ENCODE measurements at regions not wholly inside any gene's neighbourhood (a gene's known extent, or its start where the extent isn't known, plus 50 kb on each side); places are given as distances from the start of the nearest gene placed in this dataset.

DNA sequence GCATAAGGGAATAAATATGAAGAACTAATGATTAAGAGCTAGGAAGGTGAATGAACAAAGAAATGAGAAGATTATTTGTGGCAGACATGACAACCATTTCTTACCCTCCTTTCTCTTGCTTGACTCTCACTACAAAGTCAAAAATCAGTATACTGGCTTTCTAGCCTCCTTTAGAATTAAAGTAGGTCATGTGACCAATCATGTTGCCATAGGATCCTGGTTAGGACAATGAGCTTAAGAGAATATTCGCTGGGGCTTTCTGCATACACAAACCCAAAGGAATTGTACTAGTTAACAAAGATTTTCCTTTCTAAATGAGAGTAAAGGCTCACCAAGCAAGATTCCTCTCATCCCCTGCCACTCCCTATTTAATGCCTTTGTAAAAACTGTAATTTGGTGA, 76.0 kb upstream of the ID4 start:
- peaks cover 0 to 7% (median 0%) of the 10 kb centered on the region in 4 donors for H3K4me1 ChIP-seq
- no peaks in the 10 kb centered on the region for H3K36me3 ChIP-seq
- 100% methylated on average over 1 of the region's 1 CpG for WGBS
- intact Hi-C loops (cut with DNase I): no loop called here
- H3K9me3 ChIP-seq: no peaks in the 10 kb centered on the region
- H3K27me3 ChIP-seq: no peaks in the 10 kb centered on the region
- no peak for TF ChIP-seq EP300 (IDR thresholded peaks at IDR 0.05)
- no peak overlapping the region for H3K4me3 ChIP-seq
- no peak overlapping the region for H3K27ac ChIP-seq (replicated peaks in 1 of 4)
- no peak for DNase-seq (ENCODE audit: extremely low spot score)

DNA sequence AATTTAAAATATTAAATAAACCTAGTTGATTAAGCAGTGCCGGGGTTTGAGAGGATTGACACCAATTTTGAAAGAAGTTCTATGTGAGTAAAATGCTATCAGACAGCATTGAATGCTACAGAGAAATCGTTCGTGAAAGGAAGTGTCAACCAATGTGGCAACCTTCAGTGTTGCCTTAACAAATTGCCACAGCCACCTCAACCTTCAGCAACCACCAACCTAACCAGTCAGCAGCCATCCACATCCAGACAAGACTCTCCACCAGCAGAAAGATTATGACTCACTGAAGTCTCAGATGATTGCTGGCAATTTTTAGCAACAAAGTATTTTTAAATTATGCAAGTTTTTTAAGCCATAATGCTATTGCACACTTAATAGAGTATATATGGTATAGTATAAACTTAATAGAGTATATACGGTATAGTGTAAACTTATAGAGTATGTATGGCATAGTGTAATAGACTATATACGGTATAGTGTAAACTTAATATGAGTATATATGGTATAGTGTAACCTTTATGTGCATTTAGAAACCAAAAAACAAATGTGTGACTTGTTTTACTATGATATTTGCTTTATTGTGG, 65.3 kb upstream of the ID4 start:
- H3K4me1 ChIP-seq: no peaks in the 10 kb centered on the region
- intact Hi-C loops (cut with DNase I): no loop called here
- no peak overlapping the region for H3K4me3 ChIP-seq
- no peak for DNase-seq (ENCODE audit: extremely low spot score)
- H3K9me3 ChIP-seq: no peaks in the 10 kb centered on the region
- no peaks in the 10 kb centered on the region for H3K36me3 ChIP-seq
- no peaks in the 10 kb centered on the region for H3K27me3 ChIP-seq
- TF ChIP-seq POLR2A (IDR thresholded peaks at IDR 0.05; ENCODE audit: low read depth) (no peak), EP300 (IDR thresholded peaks at IDR 0.05) (no peak), POLR2AphosphoS5 (IDR thresholded peaks at IDR 0.05) (no peak), CTCF (IDR thresholded peaks at IDR 0.05) (no peak)
- WGBS: 79% methylated on average over 5 of the region's 5 CpGs
- H3K27ac ChIP-seq (replicated peaks in 1 of 4): no peak overlapping the region

DNA sequence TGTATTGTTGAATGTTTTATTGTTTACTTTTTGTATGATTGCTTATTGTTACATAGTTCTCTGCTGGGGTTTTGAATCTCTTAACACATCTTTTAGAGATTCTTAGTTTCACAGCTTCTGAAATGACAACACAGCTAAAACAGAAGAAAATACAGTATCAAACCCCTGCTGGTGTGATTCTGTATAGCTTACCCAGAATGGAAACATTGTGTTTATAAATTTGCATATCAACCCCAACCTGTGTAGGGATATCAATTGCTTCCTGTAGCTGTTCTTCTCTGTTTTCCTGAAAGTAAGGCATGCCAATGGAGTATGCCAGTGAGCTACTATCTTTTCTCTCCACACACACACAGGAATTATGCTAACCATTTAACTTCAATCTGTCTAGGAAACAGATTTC, 64.3 kb upstream of the ID4 start:
- Histone ChIP-seq H3K36me3 (no peaks in the 10 kb centered on the region), H3K27me3 (no peaks in the 10 kb centered on the region), H3K4me1 (no peaks in the 10 kb centered on the region), H3K9me3 (no peaks in the 10 kb centered on the region), H3K4me3 (no peak overlapping the region), H3K27ac (replicated peaks in 1 of 4) (no peak overlapping the region)
- intact Hi-C loops (cut with DNase I): no loop called here
- DNase-seq (ENCODE audit: extremely low spot score): no peak
- TF ChIP-seq CTCF (IDR thresholded peaks at IDR 0.05) (no peak), EP300 (IDR thresholded peaks at IDR 0.05) (no peak), POLR2A (IDR thresholded peaks at IDR 0.05; ENCODE audit: low read depth) (no peak), POLR2AphosphoS5 (IDR thresholded peaks at IDR 0.05) (no peak)

DNA sequence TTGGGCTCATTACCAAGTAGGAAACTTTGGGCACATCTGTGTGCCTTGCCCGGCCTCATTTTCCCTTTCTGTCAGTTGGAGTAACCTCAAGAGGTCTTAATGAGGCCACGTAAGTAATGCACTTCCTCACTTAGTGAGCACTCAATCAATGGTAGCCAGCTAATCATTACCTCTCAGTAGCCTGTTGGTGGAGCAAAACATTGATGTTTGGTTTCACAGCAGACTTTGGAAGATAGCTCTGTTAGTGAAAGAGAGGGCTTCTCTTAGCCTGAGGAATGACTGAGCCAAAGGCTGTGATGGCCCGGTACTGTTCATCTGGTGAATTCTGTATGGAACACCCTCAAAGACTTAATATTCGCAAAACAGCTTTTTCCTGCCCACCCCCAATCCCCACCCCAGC, 55.9 kb upstream of the ID4 start:
- H3K27ac ChIP-seq (replicated peaks in 1 of 4): no peak overlapping the region
- no peaks in the 10 kb centered on the region for H3K4me1 ChIP-seq
- H3K27me3 ChIP-seq: no peaks in the 10 kb centered on the region
- intact Hi-C loops (cut with DNase I): no loop called here
- no peak overlapping the region for H3K4me3 ChIP-seq
- H3K36me3 ChIP-seq: no peaks in the 10 kb centered on the region
- DNase-seq (ENCODE audit: extremely low spot score): no peak
- H3K9me3 ChIP-seq: peaks cover 0 to 4% (median 0%) of the 10 kb centered on the region in 4 donors
- TF ChIP-seq CTCF (IDR thresholded peaks at IDR 0.05) (no peak), POLR2AphosphoS5 (IDR thresholded peaks at IDR 0.05) (no peak), POLR2A (IDR thresholded peaks at IDR 0.05; ENCODE audit: low read depth) (no peak), EP300 (IDR thresholded peaks at IDR 0.05) (no peak)
- 85% methylated on average over 4 of the region's 4 CpGs for WGBS

- no peak for DNase-seq (ENCODE audit: extremely low spot score)
- Histone ChIP-seq H3K36me3 (no peaks in the 10 kb centered on the region), H3K4me1 (no peaks in the 10 kb centered on the region), H3K27me3 (no peaks in the 10 kb centered on the region), H3K27ac (replicated peaks in 1 of 4) (no peak overlapping the region), H3K9me3 (peaks cover 0 to 4% (median 0%) of the 10 kb centered on the region in 4 donors), H3K4me3 (no peak overlapping the region)
- intact Hi-C loops (cut with DNase I): no loop called here
- 92% methylated on average over 3 of the region's 3 CpGs for WGBS
- no peak for TF ChIP-seq CTCF (IDR thresholded peaks at IDR 0.05)
- no peak for TF ChIP-seq EP300 (IDR thresholded peaks at IDR 0.05)
- TF ChIP-seq POLR2A (IDR thresholded peaks at IDR 0.05; ENCODE audit: low read depth): no peak
- TF ChIP-seq POLR2AphosphoS5 (IDR thresholded peaks at IDR 0.05): no peak
Observed at GRCh38 chr6:19782588-19782987, 54.6 kb upstream of the ID4 start.

Small RNAs in the stretch of these regions (small RNA-seq; reads per million reads assigned to genes)
- 0 reads per million in 3 donors for gene MIR548A1
- gene RNA5SP205: 0 reads per million in 3 donors
- gene RNU6-801P: 0 reads per million in 3 donors

Data from esophagus muscularis mucosa (tissue), 4 donors.